HEK293T (cell line): ENCODE measurements at regions not wholly inside any gene's neighbourhood (a gene's known extent, or its start where the extent isn't known, plus 50 kb on each side); places are given as distances from the start of the nearest gene placed in this dataset.

Experiments
- CTCF ChIA-PET: fragments of 350-600 bp; formaldehyde crosslinking; extraction: SDS; loops from one replicate; lab custom pipeline; 2021; ENCODE audit warnings: antibody characterized with exemption, inconsistent platforms; lab: Yijun Ruan, JAX
- POLR2A ChIA-PET: fragments of 350-600 bp; formaldehyde crosslinking; extraction: SDS; loops from one replicate; lab custom pipeline; 2020; ENCODE audit warnings: antibody characterized with exemption, inconsistent platforms; lab: Yijun Ruan, JAX
- DNase-seq: peaks from one replicate; pipeline ENCODE4 v3.0.0; 2012; ENCODE audit warnings: mixed read lengths; ENCODE audit errors: extremely low spot score
- FOXM1 ChIP-seq: fragments of 450-650 bp; IDR thresholded peaks from 2 replicates; pipeline ENCODE4 v1.6.1; 2017; ENCODE audit warnings: mild to moderate bottlenecking, borderline replicate concordance
- SUZ12 ChIP-seq: fragments of 450-650 bp; IDR thresholded peaks from 2 replicates; pipeline ENCODE4 v1.6.1; 2016; ENCODE audit warnings: mild to moderate bottlenecking
- ZNF384 ChIP-seq: fragments of 450-650 bp; IDR thresholded peaks from 2 replicates; pipeline ENCODE4 v1.6.1; 2016

DNA sequence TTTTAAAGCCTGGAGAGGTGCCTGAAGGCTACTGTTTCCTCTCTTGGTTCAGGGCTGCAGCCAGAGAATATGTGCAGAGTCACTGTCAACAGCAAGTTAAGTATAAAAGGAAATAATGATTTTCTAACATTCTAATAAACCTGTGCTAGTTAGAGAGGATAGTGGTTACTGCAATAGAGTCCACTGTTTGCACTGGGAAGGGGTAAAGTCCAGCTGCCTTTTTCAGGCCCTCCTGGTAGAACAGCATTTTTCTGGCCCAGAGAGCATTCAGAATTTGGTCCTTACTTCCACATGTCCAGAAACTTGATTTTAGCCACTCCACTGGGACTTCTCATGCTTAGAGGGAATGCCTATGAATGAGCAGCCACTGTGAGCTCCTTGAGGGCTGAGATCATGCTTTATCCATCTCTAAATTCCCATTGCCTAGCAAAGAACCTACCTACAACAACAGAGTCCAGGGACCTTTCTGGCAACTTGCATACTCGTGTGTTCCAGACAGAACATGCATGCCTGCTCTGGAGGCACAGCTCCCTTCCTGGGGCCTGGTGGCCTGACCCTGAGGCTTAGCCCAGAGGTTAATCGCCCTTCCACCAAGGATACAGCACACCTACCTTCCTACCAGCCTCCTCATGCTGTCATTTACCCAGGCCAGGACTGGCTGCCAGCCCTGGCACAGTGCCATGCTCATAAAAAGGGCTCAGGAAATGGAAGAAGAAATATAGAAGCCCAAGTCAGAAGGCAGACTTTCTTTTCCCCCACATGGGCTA is 50.3 kb upstream of the ATP13A3 start:
- ChIA-PET POLR2A (interaction anchor here (1.5 kb wide), 1 partner anchor 35 kb away, joined by 3 read pairs; no protein-coding TSS in a partner anchor), CTCF (interaction anchor here (1.7 kb wide), 1 partner anchor 57 kb away, joined by 5 read pairs; no protein-coding TSS in a partner anchor)
- no peak for DNase-seq
- TF ChIP-seq ZNF384 = no peak
- TF ChIP-seq SUZ12 = no peak
- TF ChIP-seq FOXM1 = no peak
